OCI-LY3 (cell line): ENCODE measurements at regions not wholly inside any gene's neighbourhood (a gene's known extent, or its start where the extent isn't known, plus 50 kb on each side); places are given as distances from the start of the nearest gene placed in this dataset.

Experiments
- CTCF ChIP-seq: fragments of 200-600, 300-600 bp; sonication (generic); IDR thresholded peaks from 2 replicates; pipeline ENCODE4 v1.5.1; 2014; ENCODE audit warnings: antibody characterized with exemption, low read length, low read depth
- EZH2phosphoT487 ChIP-seq: fragments of 200-600 bp; shearing (Covaris generic); IDR thresholded peaks from 2 replicates; pipeline ENCODE4 v1.6.1; 2018; ENCODE audit warnings: antibody characterized with exemption, mixed run types, low read depth

- TF ChIP-seq CTCF: no peak
- TF ChIP-seq EZH2phosphoT487: no peak
Measured at GRCh38 chr12:127582074-127582473, 684.9 kb upstream of the TMEM132C start.
